ENCODE measurements at regions not wholly inside any gene's neighbourhood (a gene's known extent, or its start where the extent isn't known, plus 50 kb on each side); places are given as distances from the start of the nearest gene placed in this dataset.
"Not testable (repeated sequence)": the region's sequence is repeated elsewhere in the genome, so short reads cannot be mapped to it uniquely, and the experiment has no call there.

- no peak for DNase-seq (ENCODE audit: extremely low spot score, unreplicated experiment)
- Mint-ChIP-seq H3K4me1 (ENCODE audit: unreplicated experiment) (peaks cover 4% of the 10 kb centered on the region), H3K27me3 (no peaks in the 10 kb centered on the region), H3K27ac (no peak overlapping the region), H3K36me3 (no peaks in the 10 kb centered on the region), H3K9me3 (no peaks in the 10 kb centered on the region), H3K4me3 (no peak overlapping the region)
- no peak for TF ChIP-seq CTCF (conservative IDR thresholded peaks at IDR 0.05)
These were observed 658.0 kb upstream of the NRG3 start for GRCh38 chr10:81216949-81217348.

GRCh38 chr10:81218307-81218706, 656.7 kb upstream of the NRG3 start:
- Mint-ChIP-seq H3K27me3 (no peaks in the 10 kb centered on the region), H3K36me3 (no peaks in the 10 kb centered on the region), H3K4me1 (ENCODE audit: unreplicated experiment) (peaks cover 4% of the 10 kb centered on the region), H3K4me3 (no peak overlapping the region), H3K9me3 (no peaks in the 10 kb centered on the region), H3K27ac (no peak overlapping the region)
- TF ChIP-seq CTCF (conservative IDR thresholded peaks at IDR 0.05): no peak
- DNase-seq (ENCODE audit: extremely low spot score, unreplicated experiment): no peak

- no peaks in the 10 kb centered on the region for H3K9me3 Mint-ChIP-seq
- no peak for DNase-seq (ENCODE audit: extremely low spot score, unreplicated experiment)
- no peak overlapping the region for H3K4me3 Mint-ChIP-seq
- no peaks in the 10 kb centered on the region for H3K36me3 Mint-ChIP-seq
- TF ChIP-seq CTCF (conservative IDR thresholded peaks at IDR 0.05): no peak
- H3K4me1 Mint-ChIP-seq (ENCODE audit: unreplicated experiment): no peaks in the 10 kb centered on the region
- no peak overlapping the region for H3K27ac Mint-ChIP-seq
- H3K27me3 Mint-ChIP-seq: no peaks in the 10 kb centered on the region
These were observed 655.2 kb upstream of the NRG3 start for GRCh38 chr10:81219758-81220157.

GRCh38 chr10:81248886-81249285, 626.1 kb upstream of the NRG3 start:
- Mint-ChIP-seq H3K4me3 (no peak overlapping the region), H3K4me1 (ENCODE audit: unreplicated experiment) (peaks cover 3% of the 10 kb centered on the region), H3K27me3 (no peaks in the 10 kb centered on the region), H3K36me3 (no peaks in the 10 kb centered on the region), H3K9me3 (no peaks in the 10 kb centered on the region), H3K27ac (no peak overlapping the region)
- DNase-seq (ENCODE audit: extremely low spot score, unreplicated experiment): no peak
- TF ChIP-seq CTCF (conservative IDR thresholded peaks at IDR 0.05): no peak

GRCh38 chr10:81251457-81252115, 623.4 kb upstream of the NRG3 start:
- peak overlapping the region; percentile 88 for H3K27ac Mint-ChIP-seq
- no peaks in the 10 kb centered on the region for H3K27me3 Mint-ChIP-seq
- no peaks in the 10 kb centered on the region for H3K9me3 Mint-ChIP-seq
- no peak for DNase-seq (ENCODE audit: extremely low spot score, unreplicated experiment)
- peak overlapping the region; percentile 26 for H3K4me3 Mint-ChIP-seq
- peaks cover 3% of the 10 kb centered on the region for H3K4me1 Mint-ChIP-seq (ENCODE audit: unreplicated experiment)
- no peak for TF ChIP-seq CTCF (conservative IDR thresholded peaks at IDR 0.05)
- no peaks in the 10 kb centered on the region for H3K36me3 Mint-ChIP-seq

- not testable (repeated sequence) for H3K4me3 Mint-ChIP-seq
These were observed 610.0 kb upstream of the NRG3 start for GRCh38 chr10:81264991-81265390.

More at GRCh38 chr10:81264991-81265390, 610.0 kb upstream of the NRG3 start:
- not testable (repeated sequence) for H3K27me3 Mint-ChIP-seq; H3K36me3 Mint-ChIP-seq; DNase-seq (ENCODE audit: extremely low spot score, unreplicated experiment); H3K27ac Mint-ChIP-seq; H3K4me1 Mint-ChIP-seq (ENCODE audit: unreplicated experiment); H3K9me3 Mint-ChIP-seq

All from type B pancreatic cell (in vitro differentiated cells).